Progenitor cell of endocrine pancreas (in vitro differentiated cells): ENCODE measurements at regions not wholly inside any gene's neighbourhood (a gene's known extent, or its start where the extent isn't known, plus 50 kb on each side); places are given as distances from the start of the nearest gene placed in this dataset.

Experiments
- DNase-seq: peaks from one replicate; pipeline ENCODE4 v3.0.0; 2021; ENCODE audit warnings: low spot score; ENCODE audit not compliant: unreplicated experiment
- H3K27ac Mint-ChIP-seq: 2 replicates; pipeline ENCODE4 v1.8.0; 2021; ENCODE audit warnings: mild to moderate bottlenecking, moderate library complexity, mixed read lengths
- H3K27me3 Mint-ChIP-seq: 2 replicates; pipeline ENCODE4 v1.8.0; 2021; ENCODE audit warnings: mixed read lengths
- H3K36me3 Mint-ChIP-seq: 2 replicates; pipeline ENCODE4 v1.8.0; 2022; ENCODE audit warnings: mixed read lengths; ENCODE audit not compliant: insufficient read depth
- H3K4me1 Mint-ChIP-seq: 2 replicates; pipeline ENCODE4 v1.8.0; 2021; ENCODE audit warnings: low read depth, mixed read lengths
- H3K4me3 Mint-ChIP-seq: 2 replicates; pipeline ENCODE4 v1.8.0; 2021; ENCODE audit warnings: low read depth, mild to moderate bottlenecking, moderate library complexity, mixed read lengths
- H3K9me3 Mint-ChIP-seq: 2 replicates; pipeline ENCODE4 v1.8.0; 2021; ENCODE audit warnings: low read depth, mixed read lengths
- CTCF ChIP-seq: fragments of 200-600 bp; sonication (generic); IDR thresholded peaks from one replicate; pipeline ENCODE4 v1.5.0; 2021; ENCODE audit warnings: antibody characterized with exemption, mild to moderate bottlenecking; ENCODE audit not compliant: unreplicated experiment

- no peaks in the 10 kb centered on the region for H3K4me1 Mint-ChIP-seq
- H3K27me3 Mint-ChIP-seq, result no peaks in the 10 kb centered on the region
- H3K9me3 Mint-ChIP-seq, result peaks cover 5% of the 10 kb centered on the region
- H3K27ac Mint-ChIP-seq, result no peak overlapping the region
- no peak for DNase-seq
- no peak for TF ChIP-seq CTCF
- H3K4me3 Mint-ChIP-seq, result no peak overlapping the region
- no peaks in the 10 kb centered on the region for H3K36me3 Mint-ChIP-seq
These were observed 167.4 kb downstream of the PHLDA1 start for GRCh38 chr12:75864161-75864560.

GRCh38 chr12:75863533-75863932 lies 168.0 kb downstream of the PHLDA1 start:
- Mint-ChIP-seq H3K27me3 (no peaks in the 10 kb centered on the region), H3K27ac (no peak overlapping the region), H3K4me1 (no peaks in the 10 kb centered on the region), H3K36me3 (no peaks in the 10 kb centered on the region), H3K9me3 (peaks cover 5% of the 10 kb centered on the region), H3K4me3 (no peak overlapping the region)
- no peak for TF ChIP-seq CTCF
- no peak for DNase-seq

- H3K36me3 Mint-ChIP-seq, result no peaks in the 10 kb centered on the region
- H3K27me3 Mint-ChIP-seq, result no peaks in the 10 kb centered on the region
- H3K9me3 Mint-ChIP-seq, result peaks cover 5% of the 10 kb centered on the region
- H3K4me3 Mint-ChIP-seq, result no peak overlapping the region
- no peak for TF ChIP-seq CTCF
- no peak for DNase-seq
- H3K4me1 Mint-ChIP-seq, result no peaks in the 10 kb centered on the region
- H3K27ac Mint-ChIP-seq, result no peak overlapping the region
These were observed 168.7 kb downstream of the PHLDA1 start for GRCh38 chr12:75862692-75863471.

- no peak for TF ChIP-seq CTCF
- H3K36me3 Mint-ChIP-seq, result no peaks in the 10 kb centered on the region
- H3K27me3 Mint-ChIP-seq, result no peaks in the 10 kb centered on the region
- no peak overlapping the region for H3K27ac Mint-ChIP-seq
- H3K4me1 Mint-ChIP-seq, result no peaks in the 10 kb centered on the region
- no peak for DNase-seq
- no peaks in the 10 kb centered on the region for H3K9me3 Mint-ChIP-seq
- no peak overlapping the region for H3K4me3 Mint-ChIP-seq
These were observed 171.7 kb downstream of the PHLDA1 start for GRCh38 chr12:75859868-75860267.

- no peak overlapping the region for H3K4me3 Mint-ChIP-seq
- H3K36me3 Mint-ChIP-seq, result no peaks in the 10 kb centered on the region
- no peaks in the 10 kb centered on the region for H3K9me3 Mint-ChIP-seq
- no peak for TF ChIP-seq CTCF
- peaks cover under 1% of the 10 kb centered on the region for H3K4me1 Mint-ChIP-seq
- DNase-seq, result no peak
- H3K27ac Mint-ChIP-seq, result no peak overlapping the region
- H3K27me3 Mint-ChIP-seq, result no peaks in the 10 kb centered on the region
These were observed 175.3 kb downstream of the PHLDA1 start for GRCh38 chr12:75856235-75856634.
